OCI-M2 (cell line): ENCODE measurements at regions not wholly inside any gene's neighbourhood (a gene's known extent, or its start where the extent isn't known, plus 50 kb on each side); places are given as distances from the start of the nearest gene placed in this dataset.

Source experiments
- DNase-seq: peaks from one replicate; lab custom pipeline; 2025; ENCODE audit not compliant: unreplicated experiment; lab: John Stamatoyannopoulos, UW

GRCh38 chr5:112653638-112654205 is 84.0 kb upstream of the APC start:
- no peak for DNase-seq

GRCh38 chr5:112655513-112655912 is 82.2 kb upstream of the APC start:
- DNase-seq = no peak

GRCh38 chr5:112656451-112656850 is 81.2 kb upstream of the APC start:
- no peak for DNase-seq

- no peak for DNase-seq
Measured at GRCh38 chr5:112657804-112658203, 79.9 kb upstream of the APC start.

- no peak for DNase-seq
Measured at GRCh38 chr5:112660359-112660758, 77.3 kb upstream of the APC start.

- no peak for DNase-seq
Measured at GRCh38 chr5:112663146-112663545, 74.5 kb upstream of the APC start.

GRCh38 chr5:112668016-112668415 is 69.7 kb upstream of the APC start:
- no peak for DNase-seq

- DNase-seq = no peak
Measured at GRCh38 chr5:112668911-112669310, 68.8 kb upstream of the APC start.

GRCh38 chr5:112669328-112669963 is 68.2 kb upstream of the APC start:
- DNase-seq = no peak

- DNase-seq = no peak
Measured at GRCh38 chr5:112671687-112672086, 66.0 kb upstream of the APC start.

- no peak for DNase-seq
Measured at GRCh38 chr5:112681481-112681908, 56.2 kb upstream of the APC start.

GRCh38 chr5:112682621-112683061 is 55.0 kb upstream of the APC start:
- no peak for DNase-seq

- no peak for DNase-seq
Measured at GRCh38 chr5:112684121-112684520, 53.6 kb upstream of the APC start.

GRCh38 chr5:112684737-112685136 is 52.9 kb upstream of the APC start:
- no peak for DNase-seq

- DNase-seq = no peak
Measured at GRCh38 chr5:112685386-112685785, 52.3 kb upstream of the APC start.

GRCh38 chr5:112685931-112686330 is 51.8 kb upstream of the APC start:
- DNase-seq = no peak

- no peak for DNase-seq
Measured at GRCh38 chr5:112686675-112687074, 51.0 kb upstream of the APC start.

- DNase-seq = no peak
Measured at GRCh38 chr5:112687306-112687705, 50.4 kb upstream of the APC start.
